DMS 273 treated with DMSO at 0.1 percent for 48 hours (cell line): ENCODE measurements at regions not wholly inside any gene's neighbourhood (a gene's known extent, or its start where the extent isn't known, plus 50 kb on each side); places are given as distances from the start of the nearest gene placed in this dataset.
"Not testable (repeated sequence)": the region's sequence is repeated elsewhere in the genome, so short reads cannot be mapped to it uniquely, and the experiment has no call there.

Experiments used
- DNase-seq: peaks from one replicate; lab custom pipeline; 2025; lab: John Stamatoyannopoulos, UW

GRCh38 chr7:19958309-19958896 lies 185.0 kb upstream of the TMEM196 start:
- no peak for DNase-seq

- DNase-seq: no peak
Measured at GRCh38 chr7:19957664-19958063, 184.2 kb upstream of the TMEM196 start.

GRCh38 chr7:19954166-19954565 lies 180.7 kb upstream of the TMEM196 start:
- DNase-seq: not testable (repeated sequence)

- not testable (repeated sequence) for DNase-seq
Measured at GRCh38 chr7:19953411-19953810, 180.0 kb upstream of the TMEM196 start.

DNA sequence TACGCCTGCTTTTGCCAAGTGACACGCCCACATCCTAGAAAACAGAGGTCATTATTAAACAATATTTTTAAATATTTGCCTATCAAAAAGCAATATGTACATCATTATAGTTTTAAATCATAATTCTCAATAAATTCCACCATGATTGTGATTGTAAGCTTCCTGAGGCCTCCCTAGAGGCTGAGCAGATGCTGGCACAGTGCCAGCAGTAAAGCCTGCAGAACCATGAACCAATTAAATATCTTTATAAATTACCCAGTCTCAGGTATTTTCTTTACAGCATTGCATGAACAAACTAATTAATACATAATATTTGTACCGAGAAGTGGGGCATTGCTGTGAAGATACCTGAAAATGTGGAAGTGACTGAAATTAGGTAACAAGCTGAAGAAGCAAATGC lies 174.7 kb upstream of the TMEM196 start:
- no peak for DNase-seq

- DNase-seq: no peak
Measured at GRCh38 chr7:19944363-19945120, 171.1 kb upstream of the TMEM196 start.

DNA sequence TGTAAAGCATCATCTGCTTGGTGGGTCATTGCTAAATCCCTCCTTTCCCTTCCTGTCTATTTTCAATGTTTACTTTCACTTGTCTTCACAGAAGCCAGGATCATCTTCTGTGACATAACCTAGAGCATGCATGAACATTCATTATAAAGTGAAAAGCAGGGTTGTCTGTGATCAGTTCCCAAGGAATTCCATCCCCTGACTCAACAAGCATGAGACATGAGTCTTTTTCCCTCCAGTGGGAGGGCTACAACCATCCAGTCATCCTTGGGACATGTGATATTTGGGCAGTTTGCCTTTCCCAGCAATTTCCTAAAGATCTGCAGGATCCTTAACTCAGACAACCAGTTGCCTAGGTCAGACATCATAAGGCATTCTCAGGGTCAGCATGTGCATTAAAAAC lies 166.3 kb upstream of the TMEM196 start:
- DNase-seq: no peak

DNA sequence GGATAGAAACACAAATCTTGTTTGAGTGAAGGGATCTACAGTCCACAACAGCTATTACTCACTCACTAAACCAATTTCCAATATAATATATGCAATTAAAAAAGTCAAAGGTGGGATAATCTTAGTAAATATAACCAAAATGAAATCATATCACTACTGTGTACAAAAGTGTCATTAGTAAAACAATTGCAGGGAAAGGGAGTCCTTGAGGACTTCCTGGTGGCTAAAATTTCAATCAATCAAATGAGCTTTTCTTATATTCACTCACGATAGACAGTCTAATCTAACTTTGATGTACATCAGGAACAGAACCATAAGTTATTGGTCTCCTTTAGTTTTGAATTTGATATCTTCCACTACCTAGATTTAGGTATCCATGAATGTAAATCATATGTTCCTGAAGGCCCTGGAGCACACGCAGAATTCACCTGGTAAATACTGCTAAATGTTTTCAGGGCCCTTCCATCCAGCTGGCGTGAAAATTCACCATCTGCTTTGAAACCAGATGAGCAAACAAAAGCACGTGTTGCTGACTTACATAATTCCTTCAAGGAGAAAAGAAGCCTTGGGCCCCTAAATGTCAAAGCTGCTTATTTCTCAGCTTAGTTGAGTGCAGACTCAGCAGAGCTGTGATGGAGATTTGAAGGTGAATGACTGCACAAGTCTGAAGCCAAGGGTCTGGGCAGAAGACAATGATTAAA lies 159.3 kb upstream of the TMEM196 start:
- peak; percentile 84 for DNase-seq

DNA sequence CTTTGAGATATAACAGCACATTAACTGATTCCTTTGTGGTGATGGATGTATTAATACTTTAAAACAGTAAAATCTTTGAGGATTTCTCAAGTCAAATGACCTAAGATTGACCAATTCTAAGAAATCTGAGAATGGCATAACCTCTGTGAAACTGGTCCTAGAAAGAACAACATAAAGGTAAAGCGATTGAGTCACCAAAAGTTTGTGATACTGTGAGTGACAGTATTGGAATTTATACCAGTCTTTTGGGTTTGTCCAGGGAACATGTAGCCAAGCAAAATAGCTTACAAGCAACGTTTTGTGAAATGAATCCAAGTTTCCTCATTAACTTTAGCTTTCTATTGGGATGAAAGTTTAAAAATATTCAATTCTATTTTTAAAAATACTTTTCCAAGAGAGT lies 157.4 kb upstream of the TMEM196 start:
- DNase-seq: no peak

DNA sequence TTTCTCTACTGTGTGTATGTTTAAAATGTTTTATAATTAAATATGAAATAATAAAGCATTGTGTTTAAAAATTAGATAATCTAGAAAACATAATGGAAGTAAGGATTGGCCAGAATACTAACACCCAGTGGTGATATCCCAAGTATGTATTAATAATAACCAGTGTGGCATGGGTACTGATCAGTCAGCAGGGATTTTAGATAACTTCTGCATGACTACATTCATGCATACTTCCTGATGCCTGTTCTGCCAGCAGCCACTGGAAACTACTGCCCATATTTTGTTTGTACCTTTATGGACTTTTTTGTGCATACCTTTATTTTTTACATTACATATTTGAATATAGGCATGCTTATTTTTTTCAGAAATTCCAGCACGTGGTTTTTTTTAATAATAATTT lies 156.6 kb upstream of the TMEM196 start:
- no peak for DNase-seq

GRCh38 chr7:19928247-19928646 lies 154.8 kb upstream of the TMEM196 start:
- no peak for DNase-seq

- DNase-seq: no peak
Measured at GRCh38 chr7:19920705-19921104, 147.3 kb upstream of the TMEM196 start.

DNA sequence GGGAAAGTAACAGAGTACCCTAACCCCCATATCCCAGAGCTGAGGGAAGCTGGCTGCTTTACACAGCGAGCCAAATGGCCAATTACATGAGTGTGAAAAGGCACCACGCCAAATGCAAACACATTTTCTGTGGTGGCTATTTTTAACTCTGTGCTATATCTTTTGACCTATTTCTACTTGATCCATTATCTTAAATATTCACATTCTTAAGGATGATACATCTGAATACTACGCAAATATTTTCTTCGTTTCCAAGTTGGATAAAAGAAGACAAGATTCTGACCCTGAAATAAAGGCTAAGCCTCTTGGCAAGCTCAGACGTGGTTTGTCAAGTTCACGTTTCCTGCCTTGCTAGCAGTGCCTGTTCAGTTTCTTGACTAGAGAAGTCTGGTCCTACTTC lies 146.7 kb upstream of the TMEM196 start:
- DNase-seq: no peak

GRCh38 chr7:19919261-19920095 lies 146.1 kb upstream of the TMEM196 start:
- DNase-seq: no peak

GRCh38 chr7:19916046-19916445 lies 142.6 kb upstream of the TMEM196 start:
- no peak for DNase-seq

DNA sequence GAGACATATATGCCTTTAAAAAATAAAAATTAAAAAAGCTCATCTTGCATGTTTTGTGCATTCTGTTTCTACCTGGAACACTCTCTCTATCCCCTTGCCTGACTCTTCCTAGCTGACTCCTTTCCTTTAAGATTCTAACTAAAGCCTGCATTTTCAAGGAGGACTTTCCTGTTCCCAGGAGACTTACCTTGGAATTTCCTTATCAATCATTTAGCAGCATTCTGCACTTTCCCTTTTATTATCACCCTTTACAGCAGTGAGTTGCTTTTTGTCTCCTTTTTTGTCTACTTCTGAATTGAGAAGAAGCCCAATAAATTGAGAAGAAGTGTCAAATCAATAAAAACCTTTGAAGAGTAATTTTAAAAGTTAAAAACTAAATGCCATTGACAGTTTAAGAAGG lies 142.2 kb upstream of the TMEM196 start:
- no peak for DNase-seq

DNA sequence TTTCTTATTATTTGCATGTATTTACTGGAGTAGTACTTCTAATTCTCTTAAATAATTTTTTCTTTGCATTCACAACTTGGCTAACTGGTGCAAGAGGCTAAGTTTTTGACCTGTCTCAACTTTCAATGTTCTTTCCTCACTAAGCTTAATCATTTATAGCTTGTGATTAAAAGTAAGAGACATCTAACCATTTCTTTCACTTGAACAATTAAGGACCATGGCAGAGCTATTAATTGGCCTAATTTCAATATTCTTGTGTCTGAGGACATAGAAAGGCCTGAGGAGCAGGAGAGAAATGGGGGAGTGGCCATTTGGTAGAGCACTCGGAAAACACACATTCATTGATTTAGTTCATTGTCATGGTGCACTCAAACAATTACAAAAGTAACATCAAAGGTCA lies 141.4 kb upstream of the TMEM196 start:
- DNase-seq: no peak

DNA sequence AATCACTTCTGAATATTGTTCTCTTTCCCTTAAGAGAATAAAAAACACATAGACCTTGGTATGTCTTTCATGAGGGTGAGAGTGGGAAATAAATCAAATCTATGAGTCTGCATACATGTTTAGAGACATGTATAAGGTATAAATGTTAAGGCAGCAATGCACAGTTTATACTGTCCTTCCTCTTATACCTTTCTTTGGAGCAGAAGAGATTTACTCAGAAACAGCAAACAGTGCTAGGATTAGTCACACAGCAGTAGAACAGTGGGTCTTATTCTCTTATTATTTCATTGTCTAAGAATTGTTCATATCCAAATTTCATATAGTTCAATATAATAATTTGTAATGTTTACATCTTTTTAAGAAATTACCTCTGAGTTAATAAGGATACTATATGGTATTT lies 126.7 kb upstream of the TMEM196 start:
- DNase-seq: no peak

DNA sequence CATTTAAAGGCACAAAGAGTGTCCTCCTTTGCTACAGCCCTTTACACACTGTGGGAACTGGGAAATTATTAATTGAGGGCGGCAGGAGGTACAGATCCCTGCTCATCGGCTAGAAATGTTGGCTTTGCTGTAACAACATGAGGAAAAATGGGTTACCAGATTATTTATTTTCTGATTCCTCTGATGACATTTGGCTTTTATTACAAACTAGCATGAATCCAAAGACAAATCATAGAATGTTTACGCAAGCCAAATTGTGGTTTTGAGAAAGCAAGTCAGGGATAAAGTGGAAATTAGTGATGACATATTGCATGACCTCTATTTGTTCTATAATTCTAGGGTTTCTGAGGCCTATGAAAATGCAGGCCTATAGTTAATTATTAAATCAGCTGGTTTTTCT lies 126.1 kb upstream of the TMEM196 start:
- DNase-seq: no peak

DNA sequence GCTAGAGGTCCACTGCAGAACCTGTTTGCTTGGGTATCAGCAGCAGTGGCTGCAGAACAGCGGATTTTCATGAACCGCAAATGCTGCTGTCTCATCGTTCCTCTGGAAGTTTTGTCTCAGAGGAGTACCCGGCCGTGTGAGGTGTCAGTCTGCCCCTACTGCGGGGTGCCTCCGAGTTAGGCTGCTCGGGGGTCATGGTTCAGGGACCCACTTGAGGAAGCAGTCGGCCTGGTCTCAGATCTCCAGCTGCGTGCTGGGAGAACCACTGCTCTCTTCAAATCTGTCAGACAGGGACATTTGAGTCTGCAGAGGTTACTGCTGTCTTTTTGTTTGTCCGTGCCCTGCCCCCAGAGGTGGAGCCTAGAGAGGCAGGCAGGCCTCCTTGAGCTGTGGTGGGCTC lies 109.5 kb upstream of the TMEM196 start:
- not testable (repeated sequence) for DNase-seq

DNA sequence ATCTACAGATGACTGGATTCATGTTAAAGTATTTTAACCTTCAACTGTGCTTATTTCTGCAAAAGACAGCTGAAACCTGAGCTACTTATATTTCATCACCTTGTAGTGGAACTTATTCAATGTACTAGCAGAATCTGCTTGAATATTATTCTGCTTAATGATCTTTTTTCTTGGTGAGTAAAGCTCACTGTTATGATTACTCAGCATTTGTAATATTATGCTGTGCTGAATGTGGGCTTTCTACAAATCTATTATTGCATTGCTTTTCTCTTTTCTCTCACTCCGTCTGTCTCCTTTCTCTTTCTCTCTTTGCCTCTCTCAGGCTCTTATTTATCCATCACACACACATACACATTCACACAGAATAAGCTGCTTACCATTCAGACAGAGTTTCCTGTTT lies 98.7 kb upstream of the TMEM196 start:
- DNase-seq: no peak

DNA sequence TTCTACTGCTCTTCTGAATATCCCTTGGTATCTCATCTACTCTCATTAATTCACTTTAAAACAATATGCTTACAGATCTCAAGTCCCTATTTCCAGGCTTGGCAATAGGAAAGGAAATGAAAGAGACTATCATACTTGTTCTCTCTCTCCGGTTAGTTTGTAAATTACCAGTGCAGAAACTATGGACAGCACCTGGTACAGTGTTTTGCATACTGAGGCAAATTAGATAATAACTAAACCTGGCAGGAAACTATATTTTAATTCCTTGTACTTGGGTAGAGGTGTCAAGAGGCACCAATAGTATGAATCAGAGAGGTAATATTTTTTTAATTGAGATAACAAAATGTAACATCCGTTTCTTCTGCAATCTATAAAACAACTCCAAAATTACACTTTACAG lies 97.7 kb upstream of the TMEM196 start:
- no peak for DNase-seq
